Mesothelial cell of epicardium (in vitro differentiated cells): ENCODE measurements at regions not wholly inside any gene's neighbourhood (a gene's known extent, or its start where the extent isn't known, plus 50 kb on each side); places are given as distances from the start of the nearest gene placed in this dataset.

Experiments
- DNase-seq, 2 experiments: peaks; one replicate each; pipeline ENCODE4 v3.0.0; 2021; ENCODE audit warnings: low spot score in 2 of 2; ENCODE audit not compliant: unreplicated experiment in 2 of 2
- H3K27ac Mint-ChIP-seq: 2 replicates; pipeline ENCODE4 v1.8.0; 2021; ENCODE audit warnings: mixed read lengths
- H3K27me3 Mint-ChIP-seq: 2 replicates; pipeline ENCODE4 v1.8.0; 2021; ENCODE audit warnings: low read depth, mixed read lengths
- H3K36me3 Mint-ChIP-seq: 2 replicates; pipeline ENCODE4 v1.8.0; 2021; ENCODE audit warnings: mixed read lengths
- H3K4me1 Mint-ChIP-seq: 2 replicates; pipeline ENCODE4 v1.8.0; 2021; ENCODE audit warnings: mixed read lengths
- H3K4me3 Mint-ChIP-seq: 2 replicates; pipeline ENCODE4 v1.8.0; 2021; ENCODE audit warnings: mild to moderate bottlenecking, moderate library complexity, mixed read lengths
- H3K9me3 Mint-ChIP-seq: 2 replicates; pipeline ENCODE4 v1.8.0; 2021; ENCODE audit warnings: mixed read lengths
- TF ChIP-seq, protein P1 (sequence below): fragments of 200-600 bp; sonication (generic); IDR thresholded peaks from one replicate; pipeline ENCODE4 v1.5.0; 2021; ENCODE audit warnings: antibody characterized with exemption; ENCODE audit not compliant: unreplicated experiment

- no peaks in the 10 kb centered on the region for H3K27me3 Mint-ChIP-seq
These were observed 84.8 kb upstream of the C1QTNF7 start for GRCh38 chr4:15343000-15343399.

DNA sequence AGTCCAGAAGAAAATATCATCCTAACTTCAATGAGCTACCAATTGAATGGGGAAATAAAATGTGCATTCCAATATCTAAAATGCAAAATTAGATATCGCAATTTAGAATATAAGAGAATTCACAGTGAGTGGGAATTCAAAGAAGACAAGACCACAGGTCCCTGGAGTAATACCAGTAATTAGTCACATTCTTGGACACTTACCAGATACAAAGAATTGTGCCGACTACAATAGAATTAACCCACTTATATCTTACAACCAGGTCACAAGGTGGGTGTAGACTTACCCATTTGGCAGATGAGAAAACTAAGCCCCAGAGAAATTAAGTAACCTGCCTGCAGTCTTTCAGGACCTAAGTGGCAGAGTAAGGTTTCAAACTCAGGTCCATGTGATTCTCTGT, 84.3 kb upstream of the C1QTNF7 start:
- Mint-ChIP-seq H3K27me3 (no peaks in the 10 kb centered on the region), H3K9me3 (no peaks in the 10 kb centered on the region), H3K27ac (peak overlapping the region; percentile 68), H3K4me3 (no peak overlapping the region), H3K36me3 (no peaks in the 10 kb centered on the region), H3K4me1 (peaks cover 76% of the 10 kb centered on the region)
- TF ChIP-seq, protein P1, sequence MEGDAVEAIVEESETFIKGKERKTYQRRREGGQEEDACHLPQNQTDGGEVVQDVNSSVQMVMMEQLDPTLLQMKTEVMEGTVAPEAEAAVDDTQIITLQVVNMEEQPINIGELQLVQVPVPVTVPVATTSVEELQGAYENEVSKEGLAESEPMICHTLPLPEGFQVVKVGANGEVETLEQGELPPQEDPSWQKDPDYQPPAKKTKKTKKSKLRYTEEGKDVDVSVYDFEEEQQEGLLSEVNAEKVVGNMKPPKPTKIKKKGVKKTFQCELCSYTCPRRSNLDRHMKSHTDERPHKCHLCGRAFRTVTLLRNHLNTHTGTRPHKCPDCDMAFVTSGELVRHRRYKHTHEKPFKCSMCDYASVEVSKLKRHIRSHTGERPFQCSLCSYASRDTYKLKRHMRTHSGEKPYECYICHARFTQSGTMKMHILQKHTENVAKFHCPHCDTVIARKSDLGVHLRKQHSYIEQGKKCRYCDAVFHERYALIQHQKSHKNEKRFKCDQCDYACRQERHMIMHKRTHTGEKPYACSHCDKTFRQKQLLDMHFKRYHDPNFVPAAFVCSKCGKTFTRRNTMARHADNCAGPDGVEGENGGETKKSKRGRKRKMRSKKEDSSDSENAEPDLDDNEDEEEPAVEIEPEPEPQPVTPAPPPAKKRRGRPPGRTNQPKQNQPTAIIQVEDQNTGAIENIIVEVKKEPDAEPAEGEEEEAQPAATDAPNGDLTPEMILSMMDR, result no peak
- DNase-seq, result no peak

More at GRCh38 chr4:15343000-15343399, 84.8 kb upstream of the C1QTNF7 start:
- Mint-ChIP-seq H3K36me3 (no peaks in the 10 kb centered on the region), H3K27ac (no peak overlapping the region), H3K4me1 (peaks cover 70% of the 10 kb centered on the region), H3K9me3 (no peaks in the 10 kb centered on the region), H3K4me3 (no peak overlapping the region)
- TF ChIP-seq, protein P1, result no peak
- no peak for DNase-seq

DNA sequence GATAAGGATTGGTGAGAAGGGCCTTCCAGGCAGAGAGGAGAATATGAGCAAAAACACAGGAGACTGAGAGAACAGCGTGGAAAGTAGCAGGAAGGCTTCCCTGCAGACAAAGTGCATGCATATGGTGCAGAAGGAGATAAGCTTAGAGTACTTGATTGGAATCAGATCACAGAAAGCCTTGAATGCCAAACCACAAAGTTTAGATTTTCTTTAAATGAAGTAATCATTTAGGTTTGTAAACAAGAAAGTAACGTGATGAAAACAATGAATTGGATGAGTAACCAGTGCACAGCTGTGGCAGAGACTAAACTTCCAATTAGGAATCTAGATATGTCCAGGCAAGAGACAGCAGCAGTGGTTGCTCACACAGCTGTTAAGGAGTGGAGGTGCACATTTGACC, 83.8 kb upstream of the C1QTNF7 start:
- no peak overlapping the region for H3K4me3 Mint-ChIP-seq
- H3K36me3 Mint-ChIP-seq, result no peaks in the 10 kb centered on the region
- peak overlapping the region; percentile 68 for H3K27ac Mint-ChIP-seq
- no peak for DNase-seq
- H3K4me1 Mint-ChIP-seq, result peaks cover 77% of the 10 kb centered on the region
- TF ChIP-seq, protein P1, result no peak
- no peaks in the 10 kb centered on the region for H3K9me3 Mint-ChIP-seq
- no peaks in the 10 kb centered on the region for H3K27me3 Mint-ChIP-seq

- H3K27me3 Mint-ChIP-seq, result no peaks in the 10 kb centered on the region
- TF ChIP-seq, protein P1, result no peak
- H3K4me3 Mint-ChIP-seq, result no peak overlapping the region
- H3K9me3 Mint-ChIP-seq, result no peaks in the 10 kb centered on the region
- H3K4me1 Mint-ChIP-seq, result peaks cover 74% of the 10 kb centered on the region
- H3K27ac Mint-ChIP-seq, result peak overlapping the region; percentile 30
- DNase-seq, result no peak
- H3K36me3 Mint-ChIP-seq, result no peaks in the 10 kb centered on the region
These were observed 82.7 kb upstream of the C1QTNF7 start for GRCh38 chr4:15345134-15345533.

- Mint-ChIP-seq H3K36me3 (no peaks in the 10 kb centered on the region), H3K27ac (no peak overlapping the region), H3K4me1 (peaks cover 59% of the 10 kb centered on the region), H3K4me3 (no peak overlapping the region), H3K27me3 (peaks cover 3% of the 10 kb centered on the region), H3K9me3 (no peaks in the 10 kb centered on the region)
- no peak for DNase-seq
- TF ChIP-seq, protein P1, result no peak
These were observed 79.6 kb upstream of the C1QTNF7 start for GRCh38 chr4:15348236-15348635.

DNA sequence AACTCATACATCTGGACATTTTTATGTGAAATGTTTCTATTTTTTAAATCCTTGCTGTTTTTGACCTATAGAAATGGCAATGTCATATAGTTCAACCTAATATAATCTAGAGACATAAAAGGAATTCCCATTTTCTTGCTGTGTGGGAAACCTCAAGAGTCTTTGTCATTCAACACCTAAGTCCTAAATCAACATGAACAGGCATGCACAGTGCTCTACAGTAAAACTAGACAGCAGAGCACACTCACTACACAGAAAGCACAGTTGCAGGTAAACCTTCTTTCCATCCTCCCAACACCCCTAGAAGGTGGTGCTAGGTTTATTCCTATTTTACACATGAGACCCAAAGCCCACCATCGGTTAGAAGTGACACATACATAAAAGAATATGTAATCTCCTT, 79.1 kb upstream of the C1QTNF7 start:
- Mint-ChIP-seq H3K27me3 (peaks cover 6% of the 10 kb centered on the region), H3K9me3 (no peaks in the 10 kb centered on the region), H3K36me3 (no peaks in the 10 kb centered on the region)

More for the DNA sequence above, 79.1 kb upstream of the C1QTNF7 start:
- no peak for DNase-seq
- TF ChIP-seq, protein P1, result no peak
- Mint-ChIP-seq H3K4me1 (peaks cover 59% of the 10 kb centered on the region), H3K4me3 (no peak overlapping the region), H3K27ac (peak overlapping the region; percentile 63)
